HCT116 (cell line): ENCODE measurements at regions not wholly inside any gene's neighbourhood (a gene's known extent, or its start where the extent isn't known, plus 50 kb on each side); places are given as distances from the start of the nearest gene placed in this dataset.

Source experiments
- ATAC-seq: fragments of 200-7000 bp; cut with Tn5 transposase; 2 replicates; pipeline ENCODE4 v1.9.1; 2020; ENCODE audit warnings: mild to moderate bottlenecking, moderate library complexity
- BruUV-seq: library from RNA; stranded (reverse); fragments of 400-500 nt; replicated peaks from 2 replicates; lab custom pipeline; 2021; lab: Mats Ljungman, UMichigan
- CTCF ChIA-PET: fragments of 300-600 bp; sonication (Branson Sonifier 250); formaldehyde crosslinking; loops from one replicate; lab custom pipeline; 2021; ENCODE audit warnings: antibody characterized with exemption; lab: Charles Lee
- POLR2A ChIA-PET: fragments of 300-600, 350-600 bp; sonication (Branson Sonifier 250); formaldehyde crosslinking; loops from one replicate; lab custom pipeline; 2021; ENCODE audit warnings: antibody characterized with exemption; lab: Charles Lee
- RAD21 ChIA-PET, 2 experiments: fragments of 300-600 bp; sonication (Branson Sonifier 250); formaldehyde crosslinking; loops; one replicate each; lab custom pipeline; 2023; ENCODE audit warnings: low total read pairs in 2 of 2; ENCODE audit not compliant: uncharacterized antibody in 2 of 2, unreplicated experiment in 2 of 2, low non-redundant PET in 1 of 2; lab: Charles Lee
- DNase-seq: peaks from one replicate; pipeline ENCODE4 v3.0.0-alpha.2; 2010; ENCODE audit warnings: low read depth, low spot score
- H2AFZ ChIP-seq: fragments of 200-600 bp; shearing (Covaris generic), sonication (generic); 2 replicates; pipeline ENCODE4 v1.6.1; 2017; ENCODE audit warnings: low read depth, mixed run types, mixed read lengths, antibody characterized with exemption, low read length; ENCODE audit not compliant: poor library complexity, severe bottlenecking
- H3K27ac ChIP-seq: 2 replicates; pipeline ENCODE4 v1.5.1; 2012; ENCODE audit warnings: low read depth, low read length
- H3K27me3 ChIP-seq: fragments of 200-600 bp; sonication (generic); 2 replicates; pipeline ENCODE4 v1.6.1; 2016; ENCODE audit warnings: mixed run types, low read length, mixed read lengths; ENCODE audit not compliant: insufficient read depth
- H3K36me3 ChIP-seq, 2 experiments: fragments of 200-500 bp in 1 of 2; fragments of 200-600 bp in 1 of 2; sonication (Bioruptor generic) in 1 of 2; sonication (generic) in 1 of 2; 2 replicates each; pipeline versions ENCODE4 v1.5.1 to v1.6.1; 2014 to 2016; ENCODE audit warnings: low read length in 2 of 2, inconsistent platforms in 1 of 2, mixed read lengths in 1 of 2, mixed run types in 1 of 2; ENCODE audit not compliant: insufficient read depth in 2 of 2, control insufficient read depth in 1 of 2
- H3K4me1 ChIP-seq, 2 experiments: fragments of 200-600 bp in 1 of 2; sonication (generic) in 1 of 2; 2 replicates each; pipeline versions ENCODE4 v1.5.1 to v1.6.1; 2012 to 2017; ENCODE audit warnings: low read length in 2 of 2, inconsistent platforms in 1 of 2, mild to moderate bottlenecking in 1 of 2, mixed read lengths in 1 of 2, mixed run types in 1 of 2, moderate library complexity in 1 of 2; ENCODE audit not compliant: insufficient read depth in 2 of 2, control insufficient read depth in 1 of 2
- H3K4me2 ChIP-seq: fragments of 200-600 bp; sonication (generic); 2 replicates; pipeline ENCODE4 v1.6.1; 2017; ENCODE audit warnings: mixed run types, low read length, mixed read lengths
- H3K4me3 ChIP-seq, 2 experiments: fragments of 200-600 bp in 1 of 2; sonication (generic) in 1 of 2; replicated peaks in 1 of 2; 2 replicates each; pipeline ENCODE4 v1.5.1; 2011 to 2016; ENCODE audit warnings: low read length in 2 of 2, control low read depth in 1 of 2, low read depth in 1 of 2, mild to moderate bottlenecking in 1 of 2, mixed read lengths in 1 of 2, mixed run types in 1 of 2
- H3K79me2 ChIP-seq: fragments of 200-600 bp; sonication (generic); 2 replicates; pipeline ENCODE4 v1.6.1; 2017; ENCODE audit warnings: mild to moderate bottlenecking, mixed run types, low read length, moderate library complexity, mixed read lengths; ENCODE audit not compliant: insufficient read depth
- H3K9ac ChIP-seq: fragments of 200-600 bp; sonication (generic); 2 replicates; pipeline ENCODE4 v1.6.1; 2016; ENCODE audit warnings: low read length, mixed read lengths
- H3K9me2 ChIP-seq: fragments of 200-600 bp; sonication (generic), shearing (Covaris generic); 2 replicates; pipeline ENCODE4 v1.6.1; 2017; ENCODE audit warnings: mixed run types, mild to moderate bottlenecking, moderate library complexity; ENCODE audit not compliant: insufficient read depth
- H3K9me3 ChIP-seq, 2 experiments: fragments of 200-500 bp in 1 of 2; fragments of 200-600 bp in 1 of 2; sonication (Bioruptor generic) in 1 of 2; sonication (generic) in 1 of 2; 2 replicates each; pipeline ENCODE4 v1.6.1; 2014 to 2017; ENCODE audit warnings: low read length in 2 of 2, mixed read lengths in 2 of 2, inconsistent platforms in 1 of 2, low read depth in 1 of 2, mild to moderate bottlenecking in 1 of 2, mixed run types in 1 of 2, moderate library complexity in 1 of 2; ENCODE audit not compliant: control insufficient read depth in 1 of 2, insufficient read depth in 1 of 2
- H4K20me1 ChIP-seq: fragments of 200-600 bp; sonication (generic), shearing (Covaris generic); 2 replicates; pipeline ENCODE4 v1.6.1; 2017; ENCODE audit warnings: mixed run types, mild to moderate bottlenecking, moderate library complexity; ENCODE audit not compliant: insufficient read depth
- EZH2 ChIP-seq: fragments of 200-600 bp; sonication (generic); IDR thresholded peaks from 2 replicates; pipeline ENCODE4 v1.6.1; 2017; ENCODE audit warnings: antibody characterized with exemption, mixed run types
- EZH2phosphoT487 ChIP-seq: fragments of 200-600 bp; IDR thresholded peaks from 2 replicates; pipeline ENCODE4 v1.6.1; 2018; ENCODE audit warnings: antibody characterized with exemption, borderline replicate concordance
- FOSL1 ChIP-seq: IDR thresholded peaks from 2 replicates; pipeline ENCODE4 v1.6.1; 2012; ENCODE audit warnings: low read depth
- SRF ChIP-seq: IDR thresholded peaks from 2 replicates; pipeline ENCODE4 v1.6.1; 2012; ENCODE audit warnings: low read depth
- ZFX ChIP-seq: fragments of 450-650 bp; IDR thresholded peaks from 2 replicates; pipeline ENCODE4 v1.6.1; 2017
- intact Hi-C: fragments of 100-400 bp; cut with micrococcal nuclease; formaldehyde crosslinking; loops from 2 replicates; pipeline ENCODE4 v1.10.0; 2022
- TF ChIP-seq, protein P1 (sequence below): IDR thresholded peaks from 2 replicates; pipeline ENCODE4 v1.6.1; 2012; ENCODE audit warnings: low read depth
- TF ChIP-seq, protein P2 (sequence below): IDR thresholded peaks from 2 replicates; pipeline ENCODE4 v1.6.1; 2011; ENCODE audit warnings: mild to moderate bottlenecking, low read length, moderate library complexity; ENCODE audit not compliant: insufficient replicate concordance; ENCODE audit errors: extremely low read depth

DNA sequence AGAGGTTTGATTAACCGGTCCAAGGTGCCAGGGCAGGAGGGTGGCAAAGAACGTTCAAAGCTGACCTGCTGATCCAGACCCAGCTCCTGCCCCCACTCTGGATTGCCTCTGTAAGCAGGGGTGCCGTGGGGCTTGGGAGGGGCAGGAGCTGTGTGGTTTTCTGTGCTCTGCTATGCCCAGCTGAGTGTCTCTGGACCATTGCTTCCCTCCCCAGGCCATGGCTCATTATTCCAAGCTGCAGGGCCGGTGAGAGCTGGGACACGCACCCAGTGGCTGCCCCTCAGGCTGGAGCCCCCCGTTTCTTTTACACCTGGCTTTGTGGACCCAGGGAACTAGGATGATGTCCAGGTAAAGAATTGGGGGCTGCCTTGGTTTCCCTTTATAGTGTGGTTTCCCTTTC lies 238.4 kb upstream of the HS6ST1 start:
- BruUV-seq: no TSS peak
- no peaks in the 10 kb centered on the region for H3K79me2 ChIP-seq
- ChIA-PET POLR2A (no interaction called here), RAD21 (no interaction called here)
- no peak overlapping the region for H3K4me3 ChIP-seq
- no peak overlapping the region for H3K27ac ChIP-seq
- no peak for TF ChIP-seq FOSL1
- TF ChIP-seq SRF: no peak
- no peak for TF ChIP-seq ZFX
- TF ChIP-seq EZH2: no peak
- TF ChIP-seq, protein P1, sequence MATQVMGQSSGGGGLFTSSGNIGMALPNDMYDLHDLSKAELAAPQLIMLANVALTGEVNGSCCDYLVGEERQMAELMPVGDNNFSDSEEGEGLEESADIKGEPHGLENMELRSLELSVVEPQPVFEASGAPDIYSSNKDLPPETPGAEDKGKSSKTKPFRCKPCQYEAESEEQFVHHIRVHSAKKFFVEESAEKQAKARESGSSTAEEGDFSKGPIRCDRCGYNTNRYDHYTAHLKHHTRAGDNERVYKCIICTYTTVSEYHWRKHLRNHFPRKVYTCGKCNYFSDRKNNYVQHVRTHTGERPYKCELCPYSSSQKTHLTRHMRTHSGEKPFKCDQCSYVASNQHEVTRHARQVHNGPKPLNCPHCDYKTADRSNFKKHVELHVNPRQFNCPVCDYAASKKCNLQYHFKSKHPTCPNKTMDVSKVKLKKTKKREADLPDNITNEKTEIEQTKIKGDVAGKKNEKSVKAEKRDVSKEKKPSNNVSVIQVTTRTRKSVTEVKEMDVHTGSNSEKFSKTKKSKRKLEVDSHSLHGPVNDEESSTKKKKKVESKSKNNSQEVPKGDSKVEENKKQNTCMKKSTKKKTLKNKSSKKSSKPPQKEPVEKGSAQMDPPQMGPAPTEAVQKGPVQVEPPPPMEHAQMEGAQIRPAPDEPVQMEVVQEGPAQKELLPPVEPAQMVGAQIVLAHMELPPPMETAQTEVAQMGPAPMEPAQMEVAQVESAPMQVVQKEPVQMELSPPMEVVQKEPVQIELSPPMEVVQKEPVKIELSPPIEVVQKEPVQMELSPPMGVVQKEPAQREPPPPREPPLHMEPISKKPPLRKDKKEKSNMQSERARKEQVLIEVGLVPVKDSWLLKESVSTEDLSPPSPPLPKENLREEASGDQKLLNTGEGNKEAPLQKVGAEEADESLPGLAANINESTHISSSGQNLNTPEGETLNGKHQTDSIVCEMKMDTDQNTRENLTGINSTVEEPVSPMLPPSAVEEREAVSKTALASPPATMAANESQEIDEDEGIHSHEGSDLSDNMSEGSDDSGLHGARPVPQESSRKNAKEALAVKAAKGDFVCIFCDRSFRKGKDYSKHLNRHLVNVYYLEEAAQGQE: no peak
- no peak for TF ChIP-seq EZH2phosphoT487
- TF ChIP-seq, protein P2, sequence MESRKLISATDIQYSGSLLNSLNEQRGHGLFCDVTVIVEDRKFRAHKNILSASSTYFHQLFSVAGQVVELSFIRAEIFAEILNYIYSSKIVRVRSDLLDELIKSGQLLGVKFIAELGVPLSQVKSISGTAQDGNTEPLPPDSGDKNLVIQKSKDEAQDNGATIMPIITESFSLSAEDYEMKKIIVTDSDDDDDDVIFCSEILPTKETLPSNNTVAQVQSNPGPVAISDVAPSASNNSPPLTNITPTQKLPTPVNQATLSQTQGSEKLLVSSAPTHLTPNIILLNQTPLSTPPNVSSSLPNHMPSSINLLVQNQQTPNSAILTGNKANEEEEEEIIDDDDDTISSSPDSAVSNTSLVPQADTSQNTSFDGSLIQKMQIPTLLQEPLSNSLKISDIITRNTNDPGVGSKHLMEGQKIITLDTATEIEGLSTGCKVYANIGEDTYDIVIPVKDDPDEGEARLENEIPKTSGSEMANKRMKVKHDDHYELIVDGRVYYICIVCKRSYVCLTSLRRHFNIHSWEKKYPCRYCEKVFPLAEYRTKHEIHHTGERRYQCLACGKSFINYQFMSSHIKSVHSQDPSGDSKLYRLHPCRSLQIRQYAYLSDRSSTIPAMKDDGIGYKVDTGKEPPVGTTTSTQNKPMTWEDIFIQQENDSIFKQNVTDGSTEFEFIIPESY: no peak
- TF ChIP-seq, all 23 proteins: peak for 0
- Histone ChIP-seq H3K27me3 (no peaks in the 10 kb centered on the region), H3K36me3 (no peaks in the 10 kb centered on the region), H3K4me2 (no peak overlapping the region), H3K4me1 (no peaks in the 10 kb centered on the region), H4K20me1 (no peaks in the 10 kb centered on the region), H3K9me3 (no peaks in the 10 kb centered on the region), H3K9me2 (no peaks in the 10 kb centered on the region), H3K9ac (no peak overlapping the region), H2AFZ (no peak overlapping the region)
- no peak for ATAC-seq
- no peak for DNase-seq
- CTCF ChIA-PET: no interaction called here
- intact Hi-C loops: no loop called here
